ENCODE measurements at regions not wholly inside any gene's neighbourhood (a gene's known extent, or its start where the extent isn't known, plus 50 kb on each side); places are given as distances from the start of the nearest gene placed in this dataset.
A peak's percentile ranks its signal among the peaks of the same experiment; 100 is the strongest.

- H3K36me3 ChIP-seq: no peaks in the 10 kb centered on the region
- DNase-seq (ENCODE audit: extremely low spot score): peak; percentile 62
- no peaks in the 10 kb centered on the region for H3K27me3 ChIP-seq
- intact Hi-C loops (cut with DNase I): no loop called here
- 39% methylated on average over 1 of the region's 1 CpG for WGBS
- H3K9me3 ChIP-seq: peaks cover 0 to 6% (median 0%) of the 10 kb centered on the region in 4 donors
- TF ChIP-seq CTCF (IDR thresholded peaks at IDR 0.05): no peak
- no peak for TF ChIP-seq POLR2AphosphoS5 (IDR thresholded peaks at IDR 0.05)
- no peak for TF ChIP-seq POLR2A (IDR thresholded peaks at IDR 0.05; ENCODE audit: low read depth)
- TF ChIP-seq EP300 (IDR thresholded peaks at IDR 0.05): no peak
- peaks cover 6 to 67% (median 61%) of the 10 kb centered on the region in 4 donors for H3K4me1 ChIP-seq
- no peak overlapping the region for H3K4me3 ChIP-seq
- peak overlapping the region; percentile 69 to 82 (median 77) for H3K27ac ChIP-seq (replicated peaks in 1 of 4)
Measured at GRCh38 chr12:19035536-19035935, 94.0 kb upstream of the PLEKHA5 start.

GRCh38 chr12:19036673-19037357, 92.7 kb upstream of the PLEKHA5 start:
- H3K4me3 ChIP-seq: no peak overlapping the region
- 51% methylated on average over 6 of the region's 6 CpGs for WGBS
- H3K9me3 ChIP-seq: peaks cover 0 to 6% (median 0%) of the 10 kb centered on the region in 4 donors
- DNase-seq (ENCODE audit: extremely low spot score): peak; percentile 45
- H3K36me3 ChIP-seq: no peaks in the 10 kb centered on the region
- H3K27me3 ChIP-seq: no peaks in the 10 kb centered on the region
- H3K27ac ChIP-seq (replicated peaks in 1 of 4): peak overlapping the region; percentile 69 to 82 (median 77)
- intact Hi-C loops (cut with DNase I): no loop called here
- TF ChIP-seq EP300 (IDR thresholded peaks at IDR 0.05): no peak
- TF ChIP-seq CTCF (IDR thresholded peaks at IDR 0.05): no peak
- TF ChIP-seq POLR2AphosphoS5 (IDR thresholded peaks at IDR 0.05): no peak
- TF ChIP-seq POLR2A (IDR thresholded peaks at IDR 0.05; ENCODE audit: low read depth): no peak
- H3K4me1 ChIP-seq: peaks cover 6 to 61% (median 61%) of the 10 kb centered on the region in 4 donors

GRCh38 chr12:19038209-19038608, 91.3 kb upstream of the PLEKHA5 start:
- H3K4me1 ChIP-seq: peaks cover 6 to 61% (median 61%) of the 10 kb centered on the region in 4 donors
- H3K27ac ChIP-seq (replicated peaks in 1 of 4): peak overlapping the region; percentile 69 to 82 (median 77)
- no peak for TF ChIP-seq CTCF (IDR thresholded peaks at IDR 0.05)
- no peak for TF ChIP-seq POLR2AphosphoS5 (IDR thresholded peaks at IDR 0.05)
- no peak for TF ChIP-seq POLR2A (IDR thresholded peaks at IDR 0.05; ENCODE audit: low read depth)
- TF ChIP-seq EP300 (IDR thresholded peaks at IDR 0.05): no peak
- H3K36me3 ChIP-seq: no peaks in the 10 kb centered on the region
- 83% methylated on average over 6 of the region's 6 CpGs for WGBS
- no peaks in the 10 kb centered on the region for H3K27me3 ChIP-seq
- no peak overlapping the region for H3K4me3 ChIP-seq
- DNase-seq (ENCODE audit: extremely low spot score): peak; percentile 39
- intact Hi-C loops (cut with DNase I): no loop called here
- no peaks in the 10 kb centered on the region for H3K9me3 ChIP-seq

- no peaks in the 10 kb centered on the region for H3K27me3 ChIP-seq
- peaks cover 6 to 62% (median 60%) of the 10 kb centered on the region in 4 donors for H3K4me1 ChIP-seq
- WGBS: 28% methylated on average over 3 of the region's 3 CpGs
- no peak for DNase-seq (ENCODE audit: extremely low spot score)
- TF ChIP-seq POLR2AphosphoS5 (IDR thresholded peaks at IDR 0.05) (peak in 1 of 2 donors; percentile 49), CTCF (IDR thresholded peaks at IDR 0.05) (no peak)
- intact Hi-C loops (cut with DNase I): no loop called here
- H3K9me3 ChIP-seq: no peaks in the 10 kb centered on the region
- peak overlapping the region; percentile 69 to 82 (median 77) for H3K27ac ChIP-seq (replicated peaks in 1 of 4)
- H3K36me3 ChIP-seq: no peaks in the 10 kb centered on the region
- H3K4me3 ChIP-seq: peak overlapping the region in 2 of 4 donors; percentile 2 to 11
Measured at GRCh38 chr12:19039515-19039914, 90.0 kb upstream of the PLEKHA5 start.
